Memory B cell (primary cell): ENCODE measurements at regions not wholly inside any gene's neighbourhood (a gene's known extent, or its start where the extent isn't known, plus 50 kb on each side); places are given as distances from the start of the nearest gene placed in this dataset.

Experiments
- ATAC-seq: fragments of 150-1000 bp; cut with Tn5 transposase; 2 replicates; pipeline ENCODE4 v1.10.0; 2021; ENCODE audit warnings: low read depth, mild to moderate bottlenecking, moderate library complexity
- DNase-seq, 2 donors: peaks; one replicate each; pipeline ENCODE4 v3.0.0; 2022; ENCODE audit warnings: low spot score in 2 of 2
- H3K27ac Mint-ChIP-seq: one replicate; pipeline ENCODE4 v1.8.0; 2022; ENCODE audit warnings: mild to moderate bottlenecking, moderate library complexity, mixed read lengths
- H3K27me3 Mint-ChIP-seq: one replicate; pipeline ENCODE4 v1.8.0; 2022; ENCODE audit warnings: mixed read lengths
- H3K36me3 Mint-ChIP-seq: one replicate; pipeline ENCODE4 v1.8.0; 2022; ENCODE audit warnings: mild to moderate bottlenecking, mixed read lengths
- H3K4me1 Mint-ChIP-seq: one replicate; pipeline ENCODE4 v1.8.0; 2022; ENCODE audit warnings: mixed read lengths
- H3K4me3 Mint-ChIP-seq: one replicate; pipeline ENCODE4 v1.8.0; 2022; ENCODE audit warnings: mild to moderate bottlenecking, moderate library complexity, mixed read lengths
- H3K9me3 Mint-ChIP-seq: one replicate; pipeline ENCODE4 v1.8.0; 2022; ENCODE audit warnings: mixed read lengths

DNA sequence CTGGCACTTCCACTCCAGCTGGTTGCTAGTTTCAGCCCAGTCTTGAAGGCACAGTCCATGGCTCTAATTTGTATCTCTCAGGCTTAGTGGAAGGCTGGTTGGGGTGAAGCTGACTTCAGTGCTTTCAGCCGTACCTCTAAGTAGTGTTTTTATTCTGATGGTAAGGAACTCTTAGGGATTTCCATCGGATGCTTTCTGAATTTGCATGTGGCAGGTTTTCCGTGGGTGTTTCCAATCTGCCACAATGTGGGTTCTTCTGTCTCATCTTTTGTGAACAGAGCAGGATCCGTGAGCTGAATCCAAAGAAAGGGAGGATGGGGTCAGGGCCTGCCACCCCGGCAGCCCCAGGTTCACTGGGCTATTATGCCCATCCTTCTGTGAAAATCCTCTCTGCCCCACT, 607.9 kb upstream of the MKI67 start:
- Mint-ChIP-seq H3K9me3 (peaks cover 2% of the 10 kb centered on the region), H3K27ac (no peak overlapping the region), H3K36me3 (no peaks in the 10 kb centered on the region), H3K27me3 (no peaks in the 10 kb centered on the region), H3K4me1 (no peaks in the 10 kb centered on the region), H3K4me3 (no peak overlapping the region)
- DNase-seq (no peak), ATAC-seq (no peak)

DNA sequence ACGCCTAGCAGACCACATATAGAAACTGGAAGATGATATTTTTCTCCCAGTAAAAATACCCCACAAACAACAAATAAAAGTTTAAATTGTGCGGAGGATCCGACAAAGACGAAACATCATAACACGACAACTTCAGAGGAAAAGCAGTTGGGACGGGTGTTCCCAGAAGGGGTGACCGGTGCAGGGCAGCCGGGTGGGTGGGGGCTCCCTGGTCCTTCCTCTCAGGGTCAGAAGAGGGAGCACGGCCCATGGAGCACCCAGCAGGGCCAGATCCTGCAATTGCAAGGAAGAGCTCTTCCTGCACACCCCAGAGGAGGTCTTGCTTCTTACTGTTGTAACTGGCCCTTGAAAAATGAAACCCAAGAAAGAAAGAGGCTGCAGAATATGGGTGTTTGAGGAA, 608.5 kb upstream of the MKI67 start:
- Mint-ChIP-seq H3K27me3 (no peaks in the 10 kb centered on the region), H3K4me3 (no peak overlapping the region), H3K27ac (no peak overlapping the region), H3K9me3 (peaks cover 2% of the 10 kb centered on the region), H3K4me1 (no peaks in the 10 kb centered on the region), H3K36me3 (no peaks in the 10 kb centered on the region)
- ATAC-seq (no peak), DNase-seq (no peak)

DNA sequence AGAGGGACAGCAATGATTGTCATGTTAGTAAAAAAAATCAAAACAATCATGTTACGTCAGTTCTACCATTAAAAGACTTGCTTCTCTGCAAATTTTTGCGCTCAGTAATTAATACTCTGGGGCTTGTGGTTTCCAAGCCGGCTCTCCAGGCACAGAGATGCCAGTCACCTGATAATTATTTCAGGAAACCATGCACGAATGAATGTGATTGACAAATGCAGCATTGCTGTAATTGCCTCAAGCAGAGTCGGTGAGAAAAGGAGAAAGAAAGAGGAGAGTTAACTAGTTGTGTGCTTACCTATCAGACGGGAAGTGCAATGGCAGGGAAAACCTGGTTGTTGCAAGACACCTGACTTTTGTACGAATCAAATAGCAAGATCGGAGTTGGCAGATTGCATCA, 609.8 kb upstream of the MKI67 start:
- no peaks in the 10 kb centered on the region for H3K4me1 Mint-ChIP-seq
- no peaks in the 10 kb centered on the region for H3K36me3 Mint-ChIP-seq
- no peak overlapping the region for H3K4me3 Mint-ChIP-seq
- H3K27me3 Mint-ChIP-seq = no peaks in the 10 kb centered on the region
- ATAC-seq = no peak
- H3K9me3 Mint-ChIP-seq = peaks cover 2% of the 10 kb centered on the region
- no peak for DNase-seq
- H3K27ac Mint-ChIP-seq = no peak overlapping the region

DNA sequence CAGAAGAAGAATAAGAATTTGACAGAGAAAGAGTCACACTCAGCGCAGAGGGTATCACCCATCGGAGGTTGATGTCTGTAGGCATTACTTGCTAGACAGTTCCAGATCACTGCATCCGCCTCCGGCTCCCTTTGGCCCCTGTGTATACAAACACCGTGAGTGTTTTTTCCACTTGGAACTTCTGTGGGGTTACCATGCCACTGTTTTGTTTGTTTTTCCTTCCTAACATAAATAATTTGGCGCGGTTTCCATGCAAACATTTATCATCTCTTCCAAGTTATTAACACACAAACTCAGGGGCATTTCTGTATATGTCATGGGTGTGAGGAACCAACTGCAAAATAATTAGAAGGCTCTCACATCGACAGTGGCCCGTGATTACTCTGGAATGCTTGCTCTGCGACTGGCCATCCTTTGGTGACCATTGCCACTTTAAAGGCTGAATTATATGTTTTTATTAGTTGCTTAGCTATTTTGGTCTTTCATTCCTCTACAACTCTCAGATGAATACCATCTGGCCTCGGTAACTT, 612.2 kb upstream of the MKI67 start:
- no peak overlapping the region for H3K27ac Mint-ChIP-seq
- H3K4me1 Mint-ChIP-seq = no peaks in the 10 kb centered on the region
- ATAC-seq (no peak), DNase-seq (no peak)
- peaks cover 2% of the 10 kb centered on the region for H3K9me3 Mint-ChIP-seq
- H3K27me3 Mint-ChIP-seq = peaks cover 2% of the 10 kb centered on the region
- H3K4me3 Mint-ChIP-seq = no peak overlapping the region
- no peaks in the 10 kb centered on the region for H3K36me3 Mint-ChIP-seq

DNA sequence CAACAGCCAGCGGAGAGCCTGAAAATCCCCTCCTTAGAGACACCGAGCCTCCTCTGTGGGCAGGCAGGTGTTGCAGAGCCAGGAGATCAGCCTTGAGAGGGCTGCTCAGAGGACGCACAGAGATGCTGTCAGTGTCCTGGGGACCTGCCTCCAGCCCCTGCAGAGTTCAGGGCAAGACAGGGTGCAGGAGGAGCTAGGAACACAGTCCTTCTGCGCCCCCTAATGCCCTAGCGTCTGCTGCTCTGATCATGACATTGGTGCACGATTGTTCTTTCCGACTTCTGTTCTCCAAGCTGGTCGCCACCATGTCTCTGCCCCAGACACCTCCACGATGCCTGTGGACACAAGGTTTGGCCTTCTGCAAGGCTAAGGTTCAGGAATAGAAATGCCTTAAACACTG, 613.7 kb upstream of the MKI67 start:
- DNase-seq (no peak), ATAC-seq (no peak)
- no peaks in the 10 kb centered on the region for H3K36me3 Mint-ChIP-seq
- no peak overlapping the region for H3K4me3 Mint-ChIP-seq
- peaks cover 2% of the 10 kb centered on the region for H3K27me3 Mint-ChIP-seq
- no peak overlapping the region for H3K27ac Mint-ChIP-seq
- no peaks in the 10 kb centered on the region for H3K4me1 Mint-ChIP-seq
- H3K9me3 Mint-ChIP-seq = peaks cover 2% of the 10 kb centered on the region

DNA sequence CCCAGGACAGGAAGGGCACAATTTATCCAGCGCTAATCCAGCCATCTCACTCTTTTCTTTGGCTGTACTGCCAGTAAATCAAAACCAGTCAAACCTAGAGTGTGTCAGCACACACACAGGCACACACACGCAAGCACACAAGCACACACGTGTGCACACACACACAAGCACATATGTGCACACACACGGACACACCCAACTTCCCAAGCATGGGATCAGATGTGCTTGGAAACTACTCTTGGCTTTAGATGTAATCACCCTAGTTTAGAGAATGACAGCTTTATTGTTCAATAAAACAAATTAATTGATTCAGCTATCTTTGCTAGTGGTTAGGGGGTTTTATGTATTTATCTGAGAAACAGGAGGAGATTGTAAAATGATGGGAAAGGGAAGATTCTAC, 615.0 kb upstream of the MKI67 start:
- Mint-ChIP-seq H3K4me1 (no peaks in the 10 kb centered on the region), H3K4me3 (no peak overlapping the region), H3K9me3 (no peaks in the 10 kb centered on the region), H3K27ac (no peak overlapping the region), H3K27me3 (peaks cover 5% of the 10 kb centered on the region), H3K36me3 (no peaks in the 10 kb centered on the region)
- no peak for DNase-seq
- no peak for ATAC-seq

DNA sequence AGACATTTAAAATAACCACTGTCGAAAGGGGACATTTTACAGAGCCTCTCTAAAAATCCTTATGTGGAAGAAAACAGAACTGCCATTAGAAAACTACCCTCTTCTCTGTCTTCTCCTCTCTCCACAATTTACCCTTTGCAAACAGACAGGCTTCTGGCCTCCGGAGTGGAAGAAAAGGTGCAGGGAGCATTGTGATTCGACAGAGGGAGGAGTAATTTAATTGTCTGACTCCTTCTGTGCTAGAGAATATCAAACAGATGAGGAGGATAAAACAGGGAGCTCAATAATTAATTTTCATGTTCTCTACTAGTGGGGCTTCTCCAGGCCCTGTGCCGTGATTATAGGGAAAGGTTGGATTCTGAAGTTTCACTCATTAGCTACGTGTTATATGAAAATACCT, 615.5 kb upstream of the MKI67 start:
- H3K36me3 Mint-ChIP-seq = no peaks in the 10 kb centered on the region
- H3K27me3 Mint-ChIP-seq = peaks cover 5% of the 10 kb centered on the region
- ATAC-seq (no peak), DNase-seq (no peak)
- H3K27ac Mint-ChIP-seq = no peak overlapping the region
- H3K4me1 Mint-ChIP-seq = no peaks in the 10 kb centered on the region
- H3K4me3 Mint-ChIP-seq = no peak overlapping the region
- H3K9me3 Mint-ChIP-seq = no peaks in the 10 kb centered on the region

DNA sequence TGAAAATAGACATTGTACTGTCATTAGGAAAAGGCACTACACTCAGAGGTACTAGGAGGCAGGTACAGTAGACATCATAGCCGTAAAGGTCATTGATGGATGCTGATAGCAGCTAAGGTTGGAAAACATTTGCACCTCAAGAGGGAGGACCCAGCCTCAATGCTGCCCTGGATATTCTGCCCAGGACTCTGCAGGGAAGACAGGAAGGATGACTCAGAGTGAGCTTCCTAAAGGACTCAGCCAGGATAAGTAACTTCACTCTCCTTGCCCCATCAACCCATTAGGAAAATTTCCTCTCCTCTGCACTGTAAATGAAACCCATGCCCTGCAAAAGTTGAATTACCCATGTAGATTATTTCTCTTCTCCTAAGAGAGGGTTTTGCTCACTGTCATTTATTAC, 617.9 kb upstream of the MKI67 start:
- H3K27ac Mint-ChIP-seq = no peak overlapping the region
- no peak for DNase-seq
- H3K4me3 Mint-ChIP-seq = no peak overlapping the region
- H3K36me3 Mint-ChIP-seq = no peaks in the 10 kb centered on the region
- no peaks in the 10 kb centered on the region for H3K4me1 Mint-ChIP-seq
- H3K27me3 Mint-ChIP-seq = peaks cover 5% of the 10 kb centered on the region
- no peaks in the 10 kb centered on the region for H3K9me3 Mint-ChIP-seq
- ATAC-seq = no peak

DNA sequence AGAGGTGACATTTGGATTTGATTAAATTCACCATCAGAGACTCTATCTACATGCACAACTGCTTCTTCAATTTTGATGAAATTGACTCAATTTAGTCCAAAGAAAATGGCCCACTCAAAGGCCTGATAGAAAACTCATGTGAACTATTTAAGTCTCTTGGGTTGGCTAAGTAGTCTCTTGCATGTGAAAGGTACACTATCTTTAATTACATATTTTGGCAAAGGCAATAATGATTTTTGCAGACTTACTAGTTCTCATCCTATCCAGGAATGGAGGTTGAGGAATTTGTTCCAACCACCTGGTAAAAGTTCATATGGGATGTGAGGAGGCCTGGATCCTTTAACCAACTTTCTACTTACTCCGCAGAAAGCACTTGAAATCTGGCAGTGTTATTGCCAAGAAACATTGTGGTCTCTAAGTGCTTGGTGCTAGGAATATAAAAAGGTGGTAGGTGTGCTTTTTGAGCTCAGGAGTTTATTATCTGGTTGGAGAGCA, 618.6 kb upstream of the MKI67 start:
- Mint-ChIP-seq H3K27ac (no peak overlapping the region), H3K4me1 (no peaks in the 10 kb centered on the region), H3K27me3 (peaks cover 5% of the 10 kb centered on the region), H3K9me3 (no peaks in the 10 kb centered on the region), H3K4me3 (no peak overlapping the region), H3K36me3 (no peaks in the 10 kb centered on the region)
- DNase-seq (no peak), ATAC-seq (no peak)

DNA sequence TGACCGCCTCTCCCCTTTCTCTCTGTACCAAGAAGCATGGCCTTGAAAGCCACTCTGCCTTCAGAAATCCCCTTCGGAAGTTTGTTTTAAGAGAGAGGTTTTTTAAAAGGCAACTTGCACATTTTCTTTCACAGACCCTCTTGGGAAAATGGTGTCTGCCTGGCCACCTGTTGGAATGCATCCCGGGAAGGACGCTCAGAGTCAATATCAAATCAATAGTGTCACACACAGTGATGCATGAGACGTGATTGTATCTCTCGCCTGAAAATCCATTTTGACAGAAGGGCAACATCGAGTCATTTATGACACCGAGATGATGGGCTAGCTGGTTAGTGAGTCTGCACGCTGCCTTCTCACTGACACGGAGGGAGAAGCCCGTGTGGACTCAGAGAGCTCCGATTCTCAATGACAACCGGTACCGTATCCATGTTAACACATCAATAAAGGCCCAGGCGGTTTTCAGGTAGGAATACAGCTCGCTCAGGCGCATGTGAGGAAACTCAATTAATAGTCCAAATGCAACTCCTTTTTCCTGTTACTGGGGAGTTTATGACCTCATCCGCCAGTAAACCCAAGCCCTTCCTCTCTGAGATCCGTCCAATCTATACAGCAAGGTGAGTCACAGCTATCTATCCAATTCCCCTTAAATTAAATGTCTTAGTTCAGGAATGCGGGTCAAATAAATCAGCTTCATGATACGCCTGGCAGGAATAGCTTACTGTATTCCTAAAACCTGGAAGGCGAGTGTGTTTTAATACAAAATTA, 621.5 kb upstream of the MKI67 start:
- Mint-ChIP-seq H3K36me3 (no peaks in the 10 kb centered on the region), H3K4me1 (no peaks in the 10 kb centered on the region), H3K27me3 (peaks cover 3% of the 10 kb centered on the region), H3K27ac (no peak overlapping the region), H3K4me3 (no peak overlapping the region), H3K9me3 (no peaks in the 10 kb centered on the region)
- ATAC-seq (no peak), DNase-seq (no peak)

DNA sequence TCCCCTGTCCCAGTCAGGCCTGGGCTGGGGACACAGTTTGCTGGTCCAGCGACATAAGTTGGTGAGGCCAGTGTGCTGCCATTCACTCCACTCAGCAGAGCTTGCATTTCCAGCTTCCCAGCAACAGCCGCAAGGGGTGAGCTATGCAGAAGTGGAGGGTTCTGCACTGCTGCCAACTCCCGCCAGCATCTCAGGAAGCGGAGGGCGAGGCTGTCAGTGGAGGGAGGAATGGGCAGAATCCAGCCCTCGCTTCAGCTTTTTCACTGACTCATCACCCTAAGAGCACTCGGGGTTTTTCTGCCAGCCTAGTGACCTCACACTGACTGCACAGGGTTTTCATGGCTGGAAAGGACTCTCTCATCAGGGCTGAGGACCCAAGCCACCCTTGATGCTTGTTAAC, 625.1 kb upstream of the MKI67 start:
- no peaks in the 10 kb centered on the region for H3K27me3 Mint-ChIP-seq
- no peak overlapping the region for H3K27ac Mint-ChIP-seq
- H3K4me1 Mint-ChIP-seq = no peaks in the 10 kb centered on the region
- no peaks in the 10 kb centered on the region for H3K9me3 Mint-ChIP-seq
- H3K4me3 Mint-ChIP-seq = no peak overlapping the region
- ATAC-seq (no peak), DNase-seq (no peak)
- H3K36me3 Mint-ChIP-seq = no peaks in the 10 kb centered on the region

DNA sequence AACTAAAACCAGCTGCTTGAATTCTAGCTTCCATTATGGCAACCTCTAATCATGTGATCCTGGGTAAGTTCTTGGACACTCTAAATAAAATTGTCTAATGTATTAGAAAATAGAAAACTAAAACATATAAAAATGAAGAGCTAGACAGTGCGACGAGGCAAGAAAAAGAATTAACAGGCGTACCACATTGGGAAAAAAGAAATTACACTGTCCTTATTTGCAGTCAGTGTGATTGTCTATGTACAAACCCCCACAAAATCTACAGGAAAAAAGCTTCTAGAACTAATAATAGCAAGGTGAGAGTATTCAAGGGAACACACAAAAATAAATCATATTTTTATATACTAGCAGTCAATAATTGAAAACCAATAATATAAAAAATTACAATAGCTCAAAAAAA, 625.6 kb upstream of the MKI67 start:
- H3K36me3 Mint-ChIP-seq = no peaks in the 10 kb centered on the region
- no peaks in the 10 kb centered on the region for H3K27me3 Mint-ChIP-seq
- no peak overlapping the region for H3K27ac Mint-ChIP-seq
- DNase-seq (no peak), ATAC-seq (no peak)
- no peak overlapping the region for H3K4me3 Mint-ChIP-seq
- no peaks in the 10 kb centered on the region for H3K9me3 Mint-ChIP-seq
- no peaks in the 10 kb centered on the region for H3K4me1 Mint-ChIP-seq

DNA sequence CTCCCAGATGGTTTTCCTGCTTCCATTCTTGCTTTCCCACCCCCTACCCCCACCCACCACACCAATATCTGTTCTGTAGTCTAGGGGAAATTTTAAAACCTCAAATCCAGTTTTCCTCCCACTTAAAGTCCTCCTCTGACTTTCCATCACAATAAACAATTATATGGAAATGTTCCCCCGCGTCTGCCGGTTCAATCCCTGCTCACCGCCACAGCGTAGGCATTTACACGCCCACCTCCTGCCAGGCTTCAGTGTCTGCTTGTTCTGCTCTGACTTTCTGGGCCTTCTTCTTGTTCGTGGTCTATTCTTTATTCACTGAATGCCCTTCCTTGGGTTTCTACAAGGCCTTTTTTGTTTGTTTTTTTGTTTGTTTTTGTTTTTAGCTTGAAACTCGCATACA, 633.0 kb upstream of the MKI67 start:
- H3K9me3 Mint-ChIP-seq = peaks cover 2% of the 10 kb centered on the region

DNA sequence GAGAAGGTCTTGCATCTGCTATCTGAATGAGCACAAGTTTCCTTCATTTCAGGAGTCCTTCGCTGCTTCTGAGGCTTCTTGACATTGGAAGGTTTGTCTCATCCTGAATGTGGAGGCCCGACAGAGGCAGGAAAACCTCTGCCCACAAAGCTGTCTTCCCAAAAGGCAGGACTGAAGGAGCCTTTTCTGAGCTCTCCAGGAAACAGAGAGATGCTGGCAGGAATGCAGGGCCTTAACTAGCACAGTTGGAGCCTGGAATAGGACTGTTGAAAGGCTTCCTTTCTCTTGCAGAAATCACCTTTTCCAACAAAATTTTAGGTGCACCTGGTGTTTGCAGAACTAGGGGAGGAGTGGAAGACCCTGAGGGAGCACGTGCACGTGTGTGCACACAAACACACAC, 637.4 kb upstream of the MKI67 start:
- Mint-ChIP-seq H3K27me3 (no peaks in the 10 kb centered on the region), H3K4me1 (no peaks in the 10 kb centered on the region), H3K4me3 (no peak overlapping the region), H3K27ac (no peak overlapping the region), H3K36me3 (no peaks in the 10 kb centered on the region), H3K9me3 (no peaks in the 10 kb centered on the region)
- no peak for DNase-seq
- ATAC-seq = no peak

More for the DNA sequence above, 633.0 kb upstream of the MKI67 start:
- ATAC-seq = no peak
- Mint-ChIP-seq H3K4me1 (no peaks in the 10 kb centered on the region), H3K27ac (no peak overlapping the region), H3K4me3 (no peak overlapping the region), H3K36me3 (no peaks in the 10 kb centered on the region), H3K27me3 (no peaks in the 10 kb centered on the region)
- DNase-seq = no peak

DNA sequence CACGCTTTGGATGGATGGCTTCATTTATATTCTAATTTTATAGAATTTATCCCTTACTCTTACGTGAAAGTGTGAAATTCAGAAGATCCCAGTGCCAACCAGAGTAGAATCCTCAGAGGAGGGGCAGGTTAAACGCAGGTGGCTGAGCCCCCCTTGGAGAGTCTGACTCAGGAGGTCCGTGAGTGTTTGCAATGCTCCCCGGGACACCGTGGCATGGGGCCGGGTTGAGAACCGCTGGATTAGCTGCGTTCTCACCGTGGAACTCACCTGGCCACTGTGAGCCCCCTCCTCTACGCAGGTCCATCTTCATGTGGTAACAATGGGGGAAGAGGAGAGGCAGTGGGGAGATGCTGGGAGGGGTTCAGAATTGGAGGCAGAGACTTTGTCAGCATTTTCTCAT, 638.0 kb upstream of the MKI67 start:
- ATAC-seq (no peak), DNase-seq (no peak)
- H3K27me3 Mint-ChIP-seq = no peaks in the 10 kb centered on the region
- H3K27ac Mint-ChIP-seq = no peak overlapping the region
- H3K9me3 Mint-ChIP-seq = no peaks in the 10 kb centered on the region
- H3K36me3 Mint-ChIP-seq = no peaks in the 10 kb centered on the region
- H3K4me1 Mint-ChIP-seq = no peaks in the 10 kb centered on the region
- no peak overlapping the region for H3K4me3 Mint-ChIP-seq
